ENCODE measurements at regions not wholly inside any gene's neighbourhood (a gene's known extent, or its start where the extent isn't known, plus 50 kb on each side); places are given as distances from the start of the nearest gene placed in this dataset.
A peak's percentile ranks its signal among the peaks of the same experiment; 100 is the strongest.

DNA sequence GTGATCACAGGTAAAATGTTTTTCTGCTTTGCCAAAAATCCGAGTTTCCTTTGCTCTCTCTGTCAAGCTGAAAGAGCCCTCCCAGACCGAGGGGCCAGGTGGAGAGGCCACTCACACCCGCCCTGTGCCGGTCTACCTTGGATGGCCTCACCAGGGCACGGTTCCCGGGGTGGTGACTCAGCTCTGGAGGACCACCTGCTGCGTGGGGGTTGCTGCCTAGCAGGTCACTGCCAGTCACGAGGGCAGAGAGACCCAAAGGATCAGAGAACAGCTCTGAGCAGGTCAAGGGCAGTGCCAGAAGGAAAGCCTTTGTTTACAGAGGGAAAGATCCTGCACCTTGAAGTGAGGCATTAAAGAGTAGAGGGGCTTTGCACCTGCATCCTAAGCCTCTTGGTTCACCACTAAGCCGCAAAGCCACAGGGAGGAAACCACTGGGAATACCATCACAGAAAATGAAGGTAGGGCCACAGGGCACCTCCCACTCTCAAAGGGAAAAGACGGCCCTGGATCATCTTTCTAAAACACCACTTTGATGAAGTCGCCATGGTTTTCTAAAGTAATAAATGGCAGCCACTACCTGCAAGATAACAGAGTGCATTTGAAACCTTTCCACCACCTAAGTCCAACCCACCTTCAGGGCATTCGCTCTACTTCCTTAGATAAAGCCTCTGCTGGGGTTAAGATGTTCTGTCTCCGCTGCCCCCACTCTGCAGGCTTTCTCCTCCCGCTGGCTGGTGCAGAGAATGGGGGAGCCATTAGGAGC lies 160.3 kb upstream of the KLF14 start (continued):
- TF ChIP-seq, protein P1, sequence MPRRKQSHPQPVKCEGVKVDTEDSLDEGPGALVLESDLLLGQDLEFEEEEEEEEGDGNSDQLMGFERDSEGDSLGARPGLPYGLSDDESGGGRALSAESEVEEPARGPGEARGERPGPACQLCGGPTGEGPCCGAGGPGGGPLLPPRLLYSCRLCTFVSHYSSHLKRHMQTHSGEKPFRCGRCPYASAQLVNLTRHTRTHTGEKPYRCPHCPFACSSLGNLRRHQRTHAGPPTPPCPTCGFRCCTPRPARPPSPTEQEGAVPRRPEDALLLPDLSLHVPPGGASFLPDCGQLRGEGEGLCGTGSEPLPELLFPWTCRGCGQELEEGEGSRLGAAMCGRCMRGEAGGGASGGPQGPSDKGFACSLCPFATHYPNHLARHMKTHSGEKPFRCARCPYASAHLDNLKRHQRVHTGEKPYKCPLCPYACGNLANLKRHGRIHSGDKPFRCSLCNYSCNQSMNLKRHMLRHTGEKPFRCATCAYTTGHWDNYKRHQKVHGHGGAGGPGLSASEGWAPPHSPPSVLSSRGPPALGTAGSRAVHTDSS (tag by site-specific recombination; IDR thresholded peaks at IDR 0.05): no peak
- TF ChIP-seq ZNF707 (tag by site-specific recombination; IDR thresholded peaks at IDR 0.05): no peak
- no peak for TF ChIP-seq ZNF585B (tag by site-specific recombination; IDR thresholded peaks at IDR 0.05)
- TF ChIP-seq ZBTB8A (tag by site-specific recombination; IDR thresholded peaks at IDR 0.05): no peak
- TF ChIP-seq SCRT2 (tag by site-specific recombination; IDR thresholded peaks at IDR 0.05): peak; percentile 92
- TF ChIP-seq ZNF2 (tag by site-specific recombination; IDR thresholded peaks at IDR 0.05): no peak
- TF ChIP-seq PRDM10 (tag by site-specific recombination; IDR thresholded peaks at IDR 0.05): peak; percentile 81
- TF ChIP-seq ZNF341 (tag by site-specific recombination; IDR thresholded peaks at IDR 0.05; ENCODE audit: low read depth): no peak
- no peak for TF ChIP-seq ZNF792 (tag by site-specific recombination; IDR thresholded peaks at IDR 0.05)
- no peak for TF ChIP-seq ZNF16 (tag by site-specific recombination; IDR thresholded peaks at IDR 0.05; ENCODE audit: low read depth)
- TF ChIP-seq ZNF202 (tag by site-specific recombination; IDR thresholded peaks at IDR 0.05; ENCODE audit: borderline replicate concordance): no peak
- no peak for TF ChIP-seq ZNF394 (tag by site-specific recombination; IDR thresholded peaks at IDR 0.05; ENCODE audit: borderline replicate concordance)
- no peak for TF ChIP-seq ZNF677 (tag by site-specific recombination; IDR thresholded peaks at IDR 0.05)
- TF ChIP-seq ZNF48 (tag by site-specific recombination; IDR thresholded peaks at IDR 0.05): no peak
- TF ChIP-seq ZNF23 (tag by site-specific recombination; IDR thresholded peaks at IDR 0.05; ENCODE audit: borderline replicate concordance): no peak
- no peak for TF ChIP-seq ZNF311 (tag by site-specific recombination; IDR thresholded peaks at IDR 0.05; ENCODE audit: borderline replicate concordance)
- TF ChIP-seq, protein P2, sequence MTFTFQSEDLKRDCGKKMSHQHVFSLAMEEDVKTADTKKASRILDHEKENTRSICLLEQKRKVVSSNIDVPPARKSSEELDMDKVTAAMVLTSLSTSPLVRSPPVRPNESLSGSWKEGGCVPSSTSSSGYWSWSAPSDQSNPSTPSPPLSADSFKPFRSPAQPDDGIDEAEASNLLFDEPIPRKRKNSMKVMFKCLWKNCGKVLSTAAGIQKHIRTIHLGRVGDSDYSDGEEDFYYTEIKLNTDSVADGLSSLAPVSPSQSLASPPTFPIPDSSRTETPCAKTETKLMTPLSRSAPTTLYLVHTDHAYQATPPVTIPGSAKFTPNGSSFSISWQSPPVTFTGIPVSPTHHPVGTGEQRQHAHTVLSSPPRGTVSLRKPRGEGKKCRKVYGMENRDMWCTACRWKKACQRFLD (tag by site-specific recombination; IDR thresholded peaks at IDR 0.05): no peak
- TF ChIP-seq BCL11B (tag by site-specific recombination; IDR thresholded peaks at IDR 0.05; ENCODE audit: low read depth): no peak
- TF ChIP-seq, protein P3, sequence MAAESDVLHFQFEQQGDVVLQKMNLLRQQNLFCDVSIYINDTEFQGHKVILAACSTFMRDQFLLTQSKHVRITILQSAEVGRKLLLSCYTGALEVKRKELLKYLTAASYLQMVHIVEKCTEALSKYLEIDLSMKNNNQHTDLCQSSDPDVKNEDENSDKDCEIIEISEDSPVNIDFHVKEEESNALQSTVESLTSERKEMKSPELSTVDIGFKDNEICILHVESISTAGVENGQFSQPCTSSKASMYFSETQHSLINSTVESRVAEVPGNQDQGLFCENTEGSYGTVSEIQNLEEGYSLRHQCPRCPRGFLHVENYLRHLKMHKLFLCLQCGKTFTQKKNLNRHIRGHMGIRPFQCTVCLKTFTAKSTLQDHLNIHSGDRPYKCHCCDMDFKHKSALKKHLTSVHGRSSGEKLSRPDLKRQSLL (tag by site-specific recombination; IDR thresholded peaks at IDR 0.05): no peak
- TF ChIP-seq, protein P4, sequence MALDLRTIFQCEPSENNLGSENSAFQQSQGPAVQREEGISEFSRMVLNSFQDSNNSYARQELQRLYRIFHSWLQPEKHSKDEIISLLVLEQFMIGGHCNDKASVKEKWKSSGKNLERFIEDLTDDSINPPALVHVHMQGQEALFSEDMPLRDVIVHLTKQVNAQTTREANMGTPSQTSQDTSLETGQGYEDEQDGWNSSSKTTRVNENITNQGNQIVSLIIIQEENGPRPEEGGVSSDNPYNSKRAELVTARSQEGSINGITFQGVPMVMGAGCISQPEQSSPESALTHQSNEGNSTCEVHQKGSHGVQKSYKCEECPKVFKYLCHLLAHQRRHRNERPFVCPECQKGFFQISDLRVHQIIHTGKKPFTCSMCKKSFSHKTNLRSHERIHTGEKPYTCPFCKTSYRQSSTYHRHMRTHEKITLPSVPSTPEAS (tag by site-specific recombination; IDR thresholded peaks at IDR 0.05): no peak
- TF ChIP-seq, protein P5, sequence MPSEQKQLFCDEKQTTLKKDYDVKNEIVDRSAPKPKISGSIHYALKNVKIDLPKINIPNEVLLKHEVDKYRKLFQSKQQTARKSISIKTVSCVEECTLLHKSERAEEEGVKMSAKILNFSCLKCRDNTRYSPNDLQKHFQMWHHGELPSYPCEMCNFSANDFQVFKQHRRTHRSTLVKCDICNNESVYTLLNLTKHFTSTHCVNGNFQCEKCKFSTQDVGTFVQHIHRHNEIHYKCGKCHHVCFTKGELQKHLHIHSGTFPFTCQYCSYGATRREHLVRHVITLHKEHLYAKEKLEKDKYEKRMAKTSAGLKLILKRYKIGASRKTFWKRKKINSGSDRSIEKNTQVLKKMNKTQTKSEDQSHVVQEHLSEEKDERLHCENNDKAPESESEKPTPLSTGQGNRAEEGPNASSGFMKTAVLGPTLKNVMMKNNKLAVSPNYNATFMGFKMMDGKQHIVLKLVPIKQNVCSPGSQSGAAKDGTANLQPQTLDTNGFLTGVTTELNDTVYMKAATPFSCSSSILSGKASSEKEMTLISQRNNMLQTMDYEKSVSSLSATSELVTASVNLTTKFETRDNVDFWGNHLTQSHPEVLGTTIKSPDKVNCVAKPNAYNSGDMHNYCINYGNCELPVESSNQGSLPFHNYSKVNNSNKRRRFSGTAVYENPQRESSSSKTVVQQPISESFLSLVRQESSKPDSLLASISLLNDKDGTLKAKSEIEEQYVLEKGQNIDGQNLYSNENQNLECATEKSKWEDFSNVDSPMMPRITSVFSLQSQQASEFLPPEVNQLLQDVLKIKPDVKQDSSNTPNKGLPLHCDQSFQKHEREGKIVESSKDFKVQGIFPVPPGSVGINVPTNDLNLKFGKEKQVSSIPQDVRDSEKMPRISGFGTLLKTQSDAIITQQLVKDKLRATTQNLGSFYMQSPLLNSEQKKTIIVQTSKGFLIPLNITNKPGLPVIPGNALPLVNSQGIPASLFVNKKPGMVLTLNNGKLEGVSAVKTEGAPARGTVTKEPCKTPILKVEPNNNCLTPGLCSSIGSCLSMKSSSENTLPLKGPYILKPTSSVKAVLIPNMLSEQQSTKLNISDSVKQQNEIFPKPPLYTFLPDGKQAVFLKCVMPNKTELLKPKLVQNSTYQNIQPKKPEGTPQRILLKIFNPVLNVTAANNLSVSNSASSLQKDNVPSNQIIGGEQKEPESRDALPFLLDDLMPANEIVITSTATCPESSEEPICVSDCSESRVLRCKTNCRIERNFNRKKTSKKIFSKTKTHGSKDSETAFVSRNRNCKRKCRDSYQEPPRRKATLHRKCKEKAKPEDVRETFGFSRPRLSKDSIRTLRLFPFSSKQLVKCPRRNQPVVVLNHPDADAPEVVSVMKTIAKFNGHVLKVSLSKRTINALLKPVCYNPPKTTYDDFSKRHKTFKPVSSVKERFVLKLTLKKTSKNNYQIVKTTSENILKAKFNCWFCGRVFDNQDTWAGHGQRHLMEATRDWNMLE (tag by site-specific recombination; conservative IDR thresholded peaks at IDR 0.05; ENCODE audit: low read depth): no peak
- no peak for TF ChIP-seq ZNF354C (tag by site-specific recombination; IDR thresholded peaks at IDR 0.05; ENCODE audit: borderline replicate concordance, low read depth)
- no peak for TF ChIP-seq ZFP69B (tag by site-specific recombination; IDR thresholded peaks at IDR 0.05)
- TF ChIP-seq ZNF266 (tag by site-specific recombination; IDR thresholded peaks at IDR 0.05; ENCODE audit: low read depth): no peak
- TF ChIP-seq YY1 (tag by site-specific recombination; IDR thresholded peaks at IDR 0.05): no peak
- TF ChIP-seq KLF9 (tag by site-specific recombination; IDR thresholded peaks at IDR 0.05; ENCODE audit: low read depth): no peak

Measured in HEK293 (cell line).